HG03066 (cell line): ENCODE measurements at regions not wholly inside any gene's neighbourhood (a gene's known extent, or its start where the extent isn't known, plus 50 kb on each side); places are given as distances from the start of the nearest gene placed in this dataset.

Experiments
- ATAC-seq: cut with Tn5 transposase; IDR thresholded peaks from one replicate; pipeline ENCODE4 v1.9.1; 2021; ENCODE audit warnings: low read depth; ENCODE audit not compliant: unreplicated experiment

DNA sequence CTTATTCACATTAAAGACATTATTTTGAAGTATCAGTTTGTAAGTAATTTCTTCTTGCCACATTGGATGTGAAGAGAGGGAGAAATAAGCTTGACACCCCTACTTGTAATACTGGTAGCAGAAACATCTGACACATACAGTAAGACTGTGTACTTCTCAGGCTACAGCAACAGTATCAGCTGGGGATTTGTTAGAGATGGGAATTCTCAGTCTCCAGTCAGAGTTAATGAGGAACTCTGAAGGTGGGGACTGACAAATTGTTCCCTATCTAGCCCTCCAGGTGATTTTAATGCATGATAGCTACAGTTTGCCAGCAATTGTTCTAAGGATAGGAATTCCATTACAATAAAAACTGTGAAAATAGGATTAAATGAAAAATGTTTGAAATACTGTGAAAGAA is 524.8 kb downstream of the PRR16 start:
- ATAC-seq: no peak

GRCh38 chr5:120991569-120991968 is 527.5 kb downstream of the PRR16 start:
- ATAC-seq: no peak

DNA sequence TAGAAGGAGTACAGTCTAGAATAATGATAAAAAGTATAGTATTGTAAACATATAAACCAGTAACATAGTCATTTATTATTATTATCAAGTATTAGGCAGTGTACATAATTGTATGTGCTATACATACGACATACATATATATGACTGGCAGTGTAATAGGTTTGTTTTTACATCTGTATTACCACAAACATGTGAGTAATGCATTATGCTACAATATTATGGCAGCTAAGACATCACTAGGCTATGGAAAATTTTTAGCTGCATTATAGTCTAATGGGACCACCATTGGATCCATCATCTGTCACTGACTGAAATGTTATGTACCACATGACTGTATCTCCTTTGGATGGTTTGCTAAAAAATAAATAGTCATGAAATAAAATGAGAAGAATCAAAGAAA is 530.0 kb downstream of the PRR16 start:
- ATAC-seq: no peak

GRCh38 chr5:120999550-120999949 is 535.5 kb downstream of the PRR16 start:
- no peak for ATAC-seq

DNA sequence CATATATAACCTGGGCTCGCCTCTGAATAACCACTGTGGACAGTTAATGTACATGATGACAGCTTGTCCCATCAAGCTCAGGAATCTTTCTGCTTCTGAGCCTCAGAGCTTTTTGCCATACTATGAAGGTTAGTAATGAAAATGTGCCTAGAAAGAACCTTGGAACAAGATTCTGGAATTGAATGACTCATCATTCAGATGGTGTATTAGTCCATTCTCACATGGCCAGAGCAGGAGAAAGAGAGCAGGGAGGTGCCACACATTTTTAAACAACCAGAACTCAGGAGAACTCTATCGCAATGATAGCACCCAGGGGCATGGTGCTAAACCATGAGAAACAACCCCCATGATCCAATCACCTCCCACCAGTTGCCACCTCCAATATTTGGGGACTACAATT is 542.1 kb downstream of the PRR16 start:
- no peak for ATAC-seq

- no peak for ATAC-seq
Observed at GRCh38 chr5:121008041-121008440, 543.9 kb downstream of the PRR16 start.

DNA sequence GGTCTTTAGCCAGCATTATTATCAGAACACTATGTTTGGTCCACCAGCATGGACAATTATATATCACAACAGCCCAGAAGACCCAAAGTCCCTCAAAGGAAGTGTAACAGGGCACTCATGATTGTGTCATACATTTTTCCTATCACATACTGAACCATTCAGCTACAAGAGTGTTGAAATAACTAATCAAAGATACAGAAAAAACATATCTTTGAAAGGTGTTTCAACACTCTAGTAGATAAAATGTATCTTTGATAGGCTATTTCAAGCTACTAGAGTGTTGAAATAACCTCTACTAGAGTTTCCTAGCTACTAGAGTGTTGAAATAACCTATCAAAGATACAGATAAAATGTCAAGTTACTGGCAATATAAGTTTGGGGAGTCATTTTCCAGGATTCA is 545.0 kb downstream of the PRR16 start:
- no peak for ATAC-seq

DNA sequence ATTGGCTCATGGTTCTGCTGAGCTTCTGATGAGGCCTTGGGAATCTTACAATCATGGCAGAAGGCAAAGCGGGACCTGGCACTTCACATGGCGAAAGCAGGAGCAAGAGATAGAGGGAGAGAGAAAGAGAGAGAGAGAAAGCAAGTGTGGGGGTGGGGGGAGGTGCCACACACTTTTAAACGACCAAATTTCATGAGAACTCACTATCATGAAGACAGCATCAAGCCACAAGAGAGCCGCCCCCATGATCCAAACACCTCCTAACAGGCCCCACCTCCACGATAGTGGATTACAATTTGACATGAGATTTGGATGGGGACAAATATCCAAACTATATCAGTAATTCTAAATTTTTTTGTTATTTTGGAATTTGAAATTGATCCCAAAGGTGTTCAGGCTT is 553.9 kb downstream of the PRR16 start:
- no peak for ATAC-seq

- no peak for ATAC-seq
Observed at GRCh38 chr5:121019106-121019505, 555.0 kb downstream of the PRR16 start.

- ATAC-seq: no peak
Observed at GRCh38 chr5:121019734-121020133, 555.6 kb downstream of the PRR16 start.

GRCh38 chr5:121021681-121022080 is 557.6 kb downstream of the PRR16 start:
- ATAC-seq: no peak

- ATAC-seq: no peak
Observed at GRCh38 chr5:121024416-121025311, 560.6 kb downstream of the PRR16 start.

- no peak for ATAC-seq
Observed at GRCh38 chr5:121025671-121026070, 561.6 kb downstream of the PRR16 start.

DNA sequence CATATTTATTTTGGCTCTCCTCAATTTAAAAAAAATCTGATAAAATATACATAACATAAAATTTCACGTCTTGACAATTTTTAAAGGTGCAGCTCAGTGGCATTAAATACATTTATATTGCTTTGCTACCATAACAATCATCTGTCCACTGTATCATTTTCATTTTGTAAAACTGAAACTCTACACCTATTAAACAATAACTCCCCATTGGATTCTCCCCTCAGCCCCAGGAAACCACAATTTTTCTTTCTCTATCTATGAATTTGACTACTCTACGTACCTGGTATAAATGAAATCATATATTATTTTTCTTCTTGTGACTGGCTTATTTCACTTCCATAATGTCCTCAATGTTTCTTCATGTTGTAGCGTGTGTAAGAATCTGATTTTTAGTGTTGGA is 563.5 kb downstream of the PRR16 start:
- ATAC-seq: no peak

DNA sequence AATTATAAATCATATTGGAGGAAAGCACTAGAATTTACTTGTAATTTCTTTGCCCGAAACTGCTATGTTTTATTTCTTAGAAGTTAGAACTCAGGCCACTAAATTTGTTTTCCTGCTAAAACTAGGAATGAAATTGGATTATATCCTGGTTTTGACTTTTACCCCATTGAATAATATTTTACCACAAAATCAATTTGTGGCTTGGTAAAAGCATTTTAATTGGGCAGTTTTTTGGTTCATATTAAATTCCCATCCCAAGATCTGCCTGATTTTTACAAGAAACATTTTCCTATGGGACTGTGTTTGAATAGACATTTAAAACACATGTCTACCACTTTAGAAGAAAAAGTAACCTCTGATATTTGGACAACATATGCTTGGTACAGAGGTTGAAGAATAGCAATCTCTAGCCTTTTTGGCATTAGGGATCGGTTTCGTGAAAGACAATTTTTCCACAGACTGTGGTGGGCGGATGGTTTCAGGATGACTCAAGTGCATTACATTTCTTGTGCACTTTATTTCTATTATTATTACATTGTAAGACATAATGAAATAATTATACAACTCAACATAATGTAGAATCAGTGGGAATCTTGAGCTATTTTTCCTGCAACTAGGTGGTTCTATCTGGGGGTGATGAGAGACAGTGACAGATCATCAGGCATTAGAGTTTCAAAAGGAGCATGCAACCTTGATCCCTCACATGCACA is 565.6 kb downstream of the PRR16 start:
- no peak for ATAC-seq

- ATAC-seq: no peak
Observed at GRCh38 chr5:121031491-121031890, 567.4 kb downstream of the PRR16 start.

DNA sequence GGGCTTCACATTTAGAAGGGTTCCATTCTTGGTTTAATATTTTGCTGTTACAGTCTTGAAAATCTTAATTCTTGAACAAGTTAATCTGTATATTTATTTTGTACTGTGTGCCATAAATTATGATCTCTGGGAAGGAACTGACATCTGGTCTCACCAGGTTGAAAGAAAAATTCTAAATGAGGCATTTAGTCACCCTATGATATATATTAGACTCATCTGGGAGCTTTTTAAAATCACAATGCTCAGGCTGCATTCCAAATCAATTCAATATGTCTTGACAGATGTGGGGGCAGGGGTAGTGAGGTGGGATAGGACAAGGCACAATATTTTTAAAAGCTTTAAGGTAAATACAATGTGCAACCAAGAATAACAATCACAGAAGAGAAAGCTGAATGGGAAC is 569.2 kb downstream of the PRR16 start:
- ATAC-seq: no peak

GRCh38 chr5:121038438-121038837 is 574.3 kb downstream of the PRR16 start:
- ATAC-seq: no peak

- no peak for ATAC-seq
Observed at GRCh38 chr5:121049971-121050370, 585.9 kb downstream of the PRR16 start.

GRCh38 chr5:121053055-121053985 is 589.2 kb downstream of the PRR16 start:
- no peak for ATAC-seq

GRCh38 chr5:121055586-121055985 is 591.5 kb downstream of the PRR16 start:
- no peak for ATAC-seq
